ENCODE measurements at regions not wholly inside any gene's neighbourhood (a gene's known extent, or its start where the extent isn't known, plus 50 kb on each side); places are given as distances from the start of the nearest gene placed in this dataset.

- Mint-ChIP-seq H3K9me3 (peaks cover 13% of the 10 kb centered on the region), H3K36me3 (no peaks in the 10 kb centered on the region), H3K4me1 (peaks cover 24% of the 10 kb centered on the region), H3K27me3 (ENCODE audit: insufficient read depth, low read depth) (peaks cover 4% of the 10 kb centered on the region), H3K27ac (no peak overlapping the region), H3K4me3 (no peak overlapping the region)
- peak; percentile 35 for DNase-seq (ENCODE audit: low spot score)
- Histone ChIP-seq H3K27ac (no peak overlapping the region), H3K9me3 (ENCODE audit: low read depth) (peaks cover 4% of the 10 kb centered on the region), H3K79me2 (ENCODE audit: low read depth) (no peaks in the 10 kb centered on the region), H3K27me3 (no peaks in the 10 kb centered on the region), H3K4me3 (no peak overlapping the region), H3F3A (ENCODE audit: low read depth) (no peaks in the 10 kb centered on the region), H4K20me1 (ENCODE audit: low read depth) (no peaks in the 10 kb centered on the region), H3K4me2 (peak overlapping the region; percentile 18), H3K9ac (no peak overlapping the region), H3K36me3 (no peaks in the 10 kb centered on the region), H2AFZ (replicated peaks) (peak overlapping the region; percentile 72), H3K4me1 (peaks cover 11% of the 10 kb centered on the region)
- TF ChIP-seq EZH2phosphoT487 (IDR thresholded peaks at IDR 0.05) = no peak
- no peak for TF ChIP-seq CTCF (IDR thresholded peaks at IDR 0.05)
- TF ChIP-seq EZH2 (IDR thresholded peaks at IDR 0.05) = no peak
Observed at GRCh38 chr14:61940666-61941420, 178.6 kb downstream of the SNAPC1 start.

GRCh38 chr14:61941421-61942150 lies 179.4 kb downstream of the SNAPC1 start:
- H3K4me1 Mint-ChIP-seq = peaks cover 24% of the 10 kb centered on the region
- no peak overlapping the region for H3K4me3 Mint-ChIP-seq
- Histone ChIP-seq H3K9ac (no peak overlapping the region), H4K20me1 (ENCODE audit: low read depth) (no peaks in the 10 kb centered on the region), H3K27ac (no peak overlapping the region), H3K27me3 (no peaks in the 10 kb centered on the region), H3K4me1 (peaks cover 11% of the 10 kb centered on the region), H3K9me3 (ENCODE audit: low read depth) (peaks cover 4% of the 10 kb centered on the region), H3K4me2 (no peak overlapping the region), H3K36me3 (no peaks in the 10 kb centered on the region), H3F3A (ENCODE audit: low read depth) (no peaks in the 10 kb centered on the region), H3K4me3 (no peak overlapping the region), H2AFZ (replicated peaks) (no peak overlapping the region), H3K79me2 (ENCODE audit: low read depth) (no peaks in the 10 kb centered on the region)
- no peak overlapping the region for H3K27ac Mint-ChIP-seq
- peaks cover 4% of the 10 kb centered on the region for H3K27me3 Mint-ChIP-seq (ENCODE audit: insufficient read depth, low read depth)
- TF ChIP-seq EZH2 (IDR thresholded peaks at IDR 0.05) = no peak
- no peak for TF ChIP-seq EZH2phosphoT487 (IDR thresholded peaks at IDR 0.05)
- no peak for TF ChIP-seq CTCF (IDR thresholded peaks at IDR 0.05)
- no peak for DNase-seq (ENCODE audit: low spot score)
- no peaks in the 10 kb centered on the region for H3K36me3 Mint-ChIP-seq
- H3K9me3 Mint-ChIP-seq = peaks cover 16% of the 10 kb centered on the region

DNA sequence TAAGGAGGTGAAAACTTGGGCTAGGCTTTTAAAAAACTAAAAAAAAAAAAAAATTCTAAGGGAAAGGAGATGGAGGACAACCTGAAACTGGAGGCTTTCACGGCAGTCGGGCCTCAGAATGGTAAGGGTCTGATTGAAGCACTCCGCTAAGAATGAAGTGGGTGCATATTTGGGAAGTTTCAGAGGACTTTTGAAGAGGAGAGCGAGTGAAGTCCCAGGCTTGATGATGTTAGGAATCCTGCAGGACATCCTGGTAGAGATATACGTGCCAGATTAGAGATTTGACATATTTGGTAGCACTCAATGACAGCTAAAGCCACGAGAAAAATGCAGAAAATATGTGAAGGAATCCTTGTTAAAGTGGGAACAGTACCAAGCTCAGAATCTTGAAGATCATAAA lies 186.2 kb downstream of the SNAPC1 start:
- DNase-seq (ENCODE audit: low spot score) = no peak
- H3K4me1 ChIP-seq = no peaks in the 10 kb centered on the region
- no peak overlapping the region for H3K9ac ChIP-seq
- H4K20me1 ChIP-seq (ENCODE audit: low read depth) = no peaks in the 10 kb centered on the region
- peaks cover under 1% of the 10 kb centered on the region for H3K4me1 Mint-ChIP-seq
- no peak overlapping the region for H2AFZ ChIP-seq (replicated peaks)
- H3F3A ChIP-seq (ENCODE audit: low read depth) = no peaks in the 10 kb centered on the region
- peaks cover 12% of the 10 kb centered on the region for H3K9me3 Mint-ChIP-seq
- H3K4me3 Mint-ChIP-seq = no peak overlapping the region
- H3K27me3 Mint-ChIP-seq (ENCODE audit: insufficient read depth, low read depth) = no peaks in the 10 kb centered on the region
- no peak overlapping the region for H3K27ac Mint-ChIP-seq
- TF ChIP-seq EZH2 (IDR thresholded peaks at IDR 0.05) (no peak), EZH2phosphoT487 (IDR thresholded peaks at IDR 0.05) (no peak), CTCF (IDR thresholded peaks at IDR 0.05) (no peak)
- H3K4me2 ChIP-seq = no peak overlapping the region
- peaks cover 4% of the 10 kb centered on the region for H3K9me3 ChIP-seq (ENCODE audit: low read depth)
- no peaks in the 10 kb centered on the region for H3K27me3 ChIP-seq
- no peak overlapping the region for H3K27ac ChIP-seq
- no peaks in the 10 kb centered on the region for H3K79me2 ChIP-seq (ENCODE audit: low read depth)
- no peaks in the 10 kb centered on the region for H3K36me3 ChIP-seq
- H3K4me3 ChIP-seq = no peak overlapping the region
- no peaks in the 10 kb centered on the region for H3K36me3 Mint-ChIP-seq

Data from neural progenitor cell (in vitro differentiated cells).